Upper lobe of left lung (tissue), 4 donors: ENCODE measurements at regions not wholly inside any gene's neighbourhood (a gene's known extent, or its start where the extent isn't known, plus 50 kb on each side); places are given as distances from the start of the nearest gene placed in this dataset.

Experiments used
- CTCF ChIP-seq, 6 experiments: fragments of 450-650 bp in 4 of 6; fragments of 200-600 bp in 2 of 6; sonication (generic) in 2 of 6; IDR thresholded peaks; one replicate each; pipeline ENCODE4 v1.5.1; 2016 to 2019; ENCODE audit warnings: antibody characterized with exemption in 6 of 6
- EP300 ChIP-seq, 4 donors: sonication (generic); formaldehyde crosslinking; IDR thresholded peaks; one replicate each; pipeline ENCODE4 v1.5.1; 2017; ENCODE audit warnings: antibody characterized with exemption in 4 of 4, control low read depth in 2 of 4
- POLR2AphosphoS5 ChIP-seq, 2 donors: sonication (generic); formaldehyde crosslinking; IDR thresholded peaks; one replicate each; pipeline ENCODE4 v1.5.1; 2017; ENCODE audit warnings: antibody characterized with exemption in 2 of 2

DNA sequence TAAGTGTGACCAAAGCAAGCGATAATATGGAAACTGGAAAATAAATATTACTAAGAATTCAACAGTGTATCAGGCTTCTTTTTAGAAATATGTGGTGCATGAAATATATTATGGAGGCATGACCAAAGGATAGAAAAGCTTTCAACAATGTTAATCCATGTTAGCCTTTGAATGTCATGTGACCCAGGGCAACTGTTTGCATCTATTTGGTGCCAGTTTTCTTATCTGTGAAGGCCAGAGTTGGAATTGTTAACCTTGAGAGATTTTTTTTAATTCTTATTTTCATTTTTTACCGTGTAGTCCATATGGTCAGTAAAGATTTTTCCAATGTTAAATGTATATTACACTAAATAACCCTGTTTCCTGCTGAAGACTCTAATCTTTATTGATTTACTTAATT is 411.1 kb downstream of the BCKDHB start:
- TF ChIP-seq CTCF (IDR thresholded peaks at IDR 0.05) = no peak
- TF ChIP-seq EP300 (IDR thresholded peaks at IDR 0.05) = no peak
- TF ChIP-seq POLR2AphosphoS5 (IDR thresholded peaks at IDR 0.05) = no peak
